GM21515 (cell line): ENCODE measurements at regions not wholly inside any gene's neighbourhood (a gene's known extent, or its start where the extent isn't known, plus 50 kb on each side); places are given as distances from the start of the nearest gene placed in this dataset.
"Not testable (repeated sequence)": the region's sequence is repeated elsewhere in the genome, so short reads cannot be mapped to it uniquely, and the experiment has no call there.

ENCODE experiments used
- ATAC-seq: cut with Tn5 transposase; IDR thresholded peaks from one replicate; pipeline ENCODE4 v1.9.1; 2021; ENCODE audit not compliant: unreplicated experiment

GRCh38 chr2:125588780-125589179 is 1067.2 kb upstream of the GYPC start:
- ATAC-seq = no peak

- ATAC-seq = no peak
These were observed 1064.0 kb upstream of the GYPC start for GRCh38 chr2:125591954-125592353.

- ATAC-seq = no peak
These were observed 1062.9 kb upstream of the GYPC start for GRCh38 chr2:125593036-125593435.

DNA sequence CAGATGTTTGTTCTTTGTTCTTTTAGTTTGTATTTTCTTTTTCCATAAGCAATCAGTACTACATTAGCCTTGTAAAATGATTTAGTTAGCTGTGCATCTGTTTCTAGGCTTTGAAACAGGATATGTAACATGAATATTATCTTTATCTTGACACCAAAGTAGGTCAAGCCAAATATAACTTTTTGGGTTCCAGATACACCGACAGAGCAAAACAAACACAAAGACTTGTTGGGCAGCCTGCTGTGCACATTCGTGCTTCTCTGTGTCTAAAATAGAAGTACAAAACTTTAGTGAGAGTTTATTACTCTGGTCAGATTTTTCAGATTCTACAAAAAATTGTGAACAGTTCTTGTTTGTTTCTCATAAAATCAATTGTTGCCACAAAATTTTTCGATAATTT is 1059.3 kb upstream of the GYPC start:
- no peak for ATAC-seq

- ATAC-seq = no peak
These were observed 1040.5 kb upstream of the GYPC start for GRCh38 chr2:125615438-125615837.

DNA sequence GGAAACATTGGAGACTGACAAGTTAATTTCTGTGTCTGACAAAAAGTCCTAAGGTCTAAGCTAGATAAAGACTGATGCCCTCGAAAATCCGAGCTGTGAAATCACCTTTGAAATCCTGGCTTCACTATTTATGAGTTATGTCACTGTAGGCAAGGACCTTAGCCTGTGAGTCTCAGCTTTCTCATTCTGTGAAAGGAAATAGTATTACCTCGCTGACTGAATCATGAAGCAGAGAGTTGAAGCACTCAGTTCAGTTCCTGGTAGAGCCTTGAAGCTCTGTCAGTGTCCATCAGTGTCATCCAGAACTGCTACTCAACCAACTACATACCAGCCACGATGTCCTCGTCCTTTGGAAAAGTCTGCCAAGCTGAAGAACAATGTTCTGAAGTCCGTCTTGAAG is 1025.6 kb upstream of the GYPC start:
- ATAC-seq = no peak

DNA sequence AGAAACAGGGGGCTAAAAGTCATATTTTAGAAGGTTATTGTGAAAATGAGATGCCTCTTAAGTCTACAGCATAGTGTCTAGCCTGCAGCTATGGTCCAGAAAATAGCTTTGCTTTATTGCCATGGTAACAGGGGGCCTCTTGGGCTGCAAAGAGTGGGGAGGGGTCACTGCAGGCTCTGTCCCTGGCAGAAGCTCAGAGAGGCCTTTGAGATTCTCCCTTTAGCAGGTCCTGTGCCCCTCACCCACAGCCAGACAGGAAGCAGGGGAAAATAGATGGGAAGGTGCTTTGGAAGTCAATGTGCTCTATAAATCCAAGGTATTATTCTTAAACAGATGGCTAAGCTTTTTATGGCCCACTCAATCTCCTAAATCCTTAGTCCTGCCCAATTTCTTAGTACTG is 1021.3 kb upstream of the GYPC start:
- no peak for ATAC-seq

DNA sequence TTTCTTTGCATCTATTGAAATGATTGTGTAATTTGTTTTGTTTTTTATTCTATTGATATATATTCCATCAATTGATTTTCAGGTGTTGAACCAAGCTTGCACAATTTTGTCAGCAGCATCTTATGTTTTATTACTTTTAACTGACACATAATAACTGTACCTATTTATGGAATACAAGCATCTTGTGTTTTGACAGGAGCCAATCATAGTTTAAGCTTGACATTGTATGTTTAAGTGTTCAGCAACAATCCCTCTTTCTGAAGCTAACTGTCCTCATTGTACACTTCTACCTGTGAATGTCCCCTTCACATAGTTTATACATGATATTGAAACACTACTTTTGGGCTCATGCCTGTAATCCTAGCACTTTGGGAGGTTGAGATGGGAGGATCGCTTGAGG is 1017.6 kb upstream of the GYPC start:
- ATAC-seq = no peak

DNA sequence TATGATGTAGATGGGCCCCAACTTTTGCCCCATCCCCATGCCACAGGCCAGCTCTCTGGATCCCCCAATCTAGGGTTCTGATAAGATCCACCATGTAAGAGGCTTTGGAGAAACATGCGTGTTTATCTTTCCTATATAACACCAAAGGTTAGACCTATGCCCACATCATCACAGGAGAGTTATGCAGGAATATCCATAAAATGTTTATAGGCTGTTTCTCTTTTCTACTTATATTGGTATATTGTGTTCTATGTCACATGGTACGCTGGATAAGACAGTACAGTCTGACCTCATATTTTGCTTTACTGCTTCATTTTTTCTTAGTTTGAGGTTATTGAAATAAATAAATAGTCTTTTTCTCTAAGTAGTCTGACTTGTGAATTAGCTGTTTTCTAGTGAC is 1013.9 kb upstream of the GYPC start:
- ATAC-seq = no peak

DNA sequence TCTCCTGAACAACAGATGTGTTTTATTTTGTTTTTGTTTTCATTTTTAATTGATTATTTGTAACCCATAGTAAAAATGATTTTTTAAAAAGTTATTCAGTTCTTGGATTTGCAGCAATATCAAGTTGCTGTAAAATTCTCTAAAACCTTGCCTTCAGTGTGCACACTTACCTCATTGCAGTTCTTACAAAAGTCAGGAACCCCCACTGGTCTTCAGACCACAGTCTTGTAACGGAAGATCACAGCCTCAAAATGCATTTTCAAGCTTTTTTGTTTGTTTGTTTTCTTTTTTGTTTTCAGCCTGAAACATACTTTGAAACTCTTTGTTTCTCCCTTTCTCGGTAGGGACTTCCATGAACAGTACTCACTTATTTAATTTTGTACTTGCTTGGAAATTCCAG is 1012.8 kb upstream of the GYPC start:
- no peak for ATAC-seq

- ATAC-seq = no peak
These were observed 1012.4 kb upstream of the GYPC start for GRCh38 chr2:125643585-125643984.

- no peak for ATAC-seq
These were observed 1011.7 kb upstream of the GYPC start for GRCh38 chr2:125644257-125644656.

DNA sequence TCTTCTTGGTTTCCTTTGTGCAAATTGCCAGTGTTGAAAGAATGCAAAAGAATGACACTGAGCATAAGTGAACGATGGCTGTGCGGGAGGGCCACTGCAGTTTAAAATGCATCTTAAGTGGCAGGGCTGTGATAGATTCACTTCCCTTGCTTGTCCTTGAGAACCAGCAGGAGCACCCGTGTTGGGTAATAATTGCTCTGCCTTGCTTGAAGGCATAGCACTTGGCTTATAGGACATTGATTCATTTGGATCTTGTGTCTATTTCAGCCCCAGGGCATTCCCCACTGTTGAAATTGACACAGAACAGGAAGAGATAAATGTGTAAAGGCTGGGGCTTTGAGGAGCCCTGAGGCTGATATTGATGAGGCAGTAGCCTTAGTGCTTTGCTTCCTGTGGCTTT is 1003.7 kb upstream of the GYPC start:
- no peak for ATAC-seq

GRCh38 chr2:125654226-125654625 is 1001.7 kb upstream of the GYPC start:
- ATAC-seq = no peak

DNA sequence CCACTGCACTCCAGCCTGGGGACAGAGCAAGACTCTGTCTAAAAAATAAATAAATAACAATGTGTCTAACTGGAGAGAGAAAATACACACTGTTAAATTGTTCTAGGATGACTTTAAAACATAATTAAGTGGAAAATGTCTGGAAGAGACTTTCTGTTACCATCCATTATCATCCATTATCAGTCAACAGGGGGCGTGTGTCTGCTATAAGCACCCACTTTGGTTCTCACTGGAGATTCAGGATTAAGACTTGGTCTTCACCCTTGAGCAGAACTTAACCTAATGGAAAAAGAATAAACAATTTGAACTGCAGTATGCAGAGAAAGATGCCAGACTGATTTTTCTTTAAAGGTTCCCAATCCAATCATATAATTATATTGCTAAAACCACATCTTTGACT is 999.8 kb upstream of the GYPC start:
- no peak for ATAC-seq

GRCh38 chr2:125658583-125658982 is 997.4 kb upstream of the GYPC start:
- ATAC-seq = no peak

- ATAC-seq = not testable (repeated sequence)
These were observed 995.6 kb upstream of the GYPC start for GRCh38 chr2:125660369-125660768.

DNA sequence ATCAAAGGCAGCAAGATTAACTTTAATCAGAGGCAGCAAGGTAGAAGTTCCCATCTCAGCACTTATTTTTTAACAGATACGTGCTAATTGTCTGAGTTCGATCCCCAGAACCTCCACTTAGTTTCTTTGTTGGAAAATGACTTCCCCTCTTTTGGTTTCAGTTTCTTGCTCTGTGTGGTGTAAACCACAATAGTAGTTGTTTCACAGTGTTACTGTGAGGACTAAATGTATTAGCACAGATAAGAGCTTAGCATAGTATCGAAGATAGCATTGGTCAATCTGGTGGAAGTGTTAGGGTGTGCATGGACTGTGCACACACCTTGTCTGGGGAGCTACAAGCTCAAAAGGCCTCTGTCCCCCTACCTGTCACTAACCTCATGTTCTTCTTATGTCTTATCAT is 988.3 kb upstream of the GYPC start:
- ATAC-seq = no peak

- ATAC-seq = no peak
These were observed 976.1 kb upstream of the GYPC start for GRCh38 chr2:125679903-125680302.

GRCh38 chr2:125680809-125681208 is 975.1 kb upstream of the GYPC start:
- no peak for ATAC-seq

DNA sequence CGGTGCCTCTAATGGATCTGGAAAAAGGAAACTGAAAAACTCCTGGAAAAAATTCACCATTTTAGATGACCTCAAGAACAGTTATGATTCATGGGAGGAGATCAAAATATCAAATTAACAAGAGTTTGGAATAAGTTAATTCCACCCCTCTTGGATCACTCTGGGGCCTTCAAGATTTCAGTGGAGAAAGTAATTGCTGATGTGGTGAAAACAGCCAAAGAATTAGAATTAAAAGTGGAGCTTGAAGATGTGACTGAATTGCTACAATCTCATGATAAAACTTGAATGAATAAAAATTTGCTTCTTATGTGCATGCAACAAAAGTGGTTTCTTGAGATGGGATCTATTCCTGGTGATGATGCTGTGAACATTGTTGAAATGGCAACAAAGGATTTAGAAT is 974.4 kb upstream of the GYPC start:
- ATAC-seq = no peak

DNA sequence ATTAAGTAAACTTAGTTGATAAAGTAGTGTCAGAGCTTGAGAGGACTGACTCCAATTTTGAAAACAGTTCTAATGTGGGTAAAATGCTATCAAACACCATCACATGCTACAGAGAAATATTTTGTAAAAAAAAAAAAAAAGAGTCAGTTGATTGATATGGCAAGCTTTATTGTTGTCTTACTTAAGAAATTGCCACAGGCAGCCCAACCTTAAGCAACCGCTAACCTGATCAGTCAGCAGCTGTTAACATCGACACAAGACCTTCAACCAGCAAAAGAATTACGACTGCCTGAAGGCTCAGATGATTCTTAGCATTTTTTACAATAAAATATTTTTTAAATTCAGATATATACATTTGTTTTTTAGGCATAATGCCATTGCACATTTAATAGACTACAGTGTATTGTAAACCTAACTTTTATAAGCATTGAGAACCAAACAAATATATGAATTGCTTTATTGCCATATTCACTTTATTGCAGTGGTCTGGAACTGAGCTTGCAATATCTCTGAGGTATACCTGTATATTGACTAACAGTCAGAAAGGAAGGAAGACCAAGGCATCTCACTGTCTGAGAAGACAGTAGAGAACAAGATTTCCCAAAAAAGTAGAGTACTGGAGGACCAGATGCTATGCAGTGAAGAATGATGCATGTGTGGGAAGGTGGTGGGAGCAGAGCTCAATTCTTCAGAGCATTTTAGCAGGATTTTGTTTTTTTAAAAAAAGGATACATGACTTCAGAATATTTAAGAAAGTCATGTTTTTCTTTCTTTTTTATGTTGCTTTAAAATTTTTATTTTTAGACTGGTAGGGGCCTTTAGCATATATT is 973.8 kb upstream of the GYPC start:
- ATAC-seq = no peak

- ATAC-seq = no peak
These were observed 971.7 kb upstream of the GYPC start for GRCh38 chr2:125684256-125684655.
